ENCODE measurements at regions not wholly inside any gene's neighbourhood (a gene's known extent, or its start where the extent isn't known, plus 50 kb on each side); places are given as distances from the start of the nearest gene placed in this dataset.

DNA sequence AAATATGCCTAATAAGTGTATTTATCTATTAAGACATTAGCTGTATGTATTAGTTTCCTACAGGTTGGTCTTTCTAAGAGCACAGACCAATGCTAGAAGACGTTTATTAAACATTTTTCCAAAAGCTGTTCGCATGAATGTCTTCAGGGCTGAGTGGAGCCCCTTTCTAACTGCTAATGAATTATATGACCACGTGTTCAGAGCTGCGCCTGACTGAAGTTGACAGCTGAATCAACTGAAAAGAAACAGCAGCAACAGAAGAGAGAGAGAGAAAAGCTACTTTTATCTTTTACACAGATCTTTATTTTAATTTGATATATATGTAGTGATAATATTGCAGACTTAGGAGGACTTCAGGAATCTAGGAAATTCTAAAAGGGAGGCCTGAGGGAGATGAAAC, 75.2 kb upstream of the ARID1B start:
- no peak for DNase-seq
- H3K4me1 ChIP-seq, result no peaks in the 10 kb centered on the region
- no peaks in the 10 kb centered on the region for H3K9me3 ChIP-seq
- H3K4me3 ChIP-seq (ENCODE audit: low read depth, low read length), result no peak overlapping the region
- TF ChIP-seq, protein P1, sequence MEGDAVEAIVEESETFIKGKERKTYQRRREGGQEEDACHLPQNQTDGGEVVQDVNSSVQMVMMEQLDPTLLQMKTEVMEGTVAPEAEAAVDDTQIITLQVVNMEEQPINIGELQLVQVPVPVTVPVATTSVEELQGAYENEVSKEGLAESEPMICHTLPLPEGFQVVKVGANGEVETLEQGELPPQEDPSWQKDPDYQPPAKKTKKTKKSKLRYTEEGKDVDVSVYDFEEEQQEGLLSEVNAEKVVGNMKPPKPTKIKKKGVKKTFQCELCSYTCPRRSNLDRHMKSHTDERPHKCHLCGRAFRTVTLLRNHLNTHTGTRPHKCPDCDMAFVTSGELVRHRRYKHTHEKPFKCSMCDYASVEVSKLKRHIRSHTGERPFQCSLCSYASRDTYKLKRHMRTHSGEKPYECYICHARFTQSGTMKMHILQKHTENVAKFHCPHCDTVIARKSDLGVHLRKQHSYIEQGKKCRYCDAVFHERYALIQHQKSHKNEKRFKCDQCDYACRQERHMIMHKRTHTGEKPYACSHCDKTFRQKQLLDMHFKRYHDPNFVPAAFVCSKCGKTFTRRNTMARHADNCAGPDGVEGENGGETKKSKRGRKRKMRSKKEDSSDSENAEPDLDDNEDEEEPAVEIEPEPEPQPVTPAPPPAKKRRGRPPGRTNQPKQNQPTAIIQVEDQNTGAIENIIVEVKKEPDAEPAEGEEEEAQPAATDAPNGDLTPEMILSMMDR (IDR thresholded peaks at IDR 0.05; ENCODE audit: low read depth, low read length), result no peak
- H3K36me3 ChIP-seq, result no peaks in the 10 kb centered on the region
- H3K27me3 ChIP-seq, result no peaks in the 10 kb centered on the region

DNA sequence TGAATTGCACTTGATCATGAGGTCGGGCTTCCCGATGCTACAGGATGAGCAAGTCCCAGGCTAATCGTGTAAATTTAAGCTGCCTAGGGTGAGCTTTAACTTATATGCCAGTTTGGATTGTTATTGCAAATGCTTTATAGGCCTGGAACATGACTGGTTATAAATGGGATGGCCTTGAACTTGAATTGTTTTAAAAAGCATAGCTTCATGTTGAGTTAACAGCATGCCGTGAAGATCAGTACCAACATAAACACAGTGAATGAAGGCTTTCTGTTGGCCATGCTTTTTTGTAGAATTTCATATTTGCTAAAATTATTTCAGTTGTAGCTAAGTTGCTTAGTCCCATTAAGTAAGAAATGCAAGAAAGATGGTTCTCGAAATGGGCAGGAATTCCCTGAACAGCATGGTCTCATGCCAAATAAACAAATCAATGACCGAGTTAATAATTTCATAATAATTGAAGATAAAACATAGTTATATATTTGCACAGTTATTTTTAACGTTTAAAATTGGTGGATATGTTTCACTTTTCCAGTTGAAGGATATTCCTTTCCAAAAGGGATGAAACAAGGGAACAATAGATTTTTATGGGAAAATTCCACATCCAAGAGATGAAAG, 76.6 kb upstream of the ARID1B start:
- no peak for DNase-seq
- Histone ChIP-seq H3K4me3 (ENCODE audit: low read depth, low read length) (no peak overlapping the region), H3K36me3 (no peaks in the 10 kb centered on the region), H3K27me3 (no peaks in the 10 kb centered on the region), H3K9me3 (no peaks in the 10 kb centered on the region), H3K4me1 (no peaks in the 10 kb centered on the region)
- TF ChIP-seq, protein P1 (IDR thresholded peaks at IDR 0.05; ENCODE audit: low read depth, low read length), result no peak

DNA sequence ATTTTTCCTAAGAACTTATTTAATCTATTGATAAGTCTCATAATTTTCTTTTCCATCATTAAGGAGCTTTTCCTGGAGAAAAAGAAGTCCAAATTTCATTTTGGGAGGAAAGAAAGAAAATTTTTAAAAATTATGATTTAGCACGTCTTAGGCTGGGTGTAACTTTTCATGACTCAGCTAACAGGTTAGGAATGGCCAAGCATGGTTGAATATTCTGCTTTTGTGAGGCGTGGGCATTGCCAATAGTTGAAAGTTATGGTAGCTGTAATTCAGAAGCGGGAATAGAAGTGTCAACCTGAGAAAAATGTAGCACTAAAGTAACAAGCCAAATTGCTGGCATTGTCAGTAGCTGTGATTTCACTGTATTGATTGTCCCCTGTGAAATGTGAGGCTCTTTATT, 77.2 kb upstream of the ARID1B start:
- no peak overlapping the region for H3K4me3 ChIP-seq (ENCODE audit: low read depth, low read length)
- TF ChIP-seq, protein P1 (IDR thresholded peaks at IDR 0.05; ENCODE audit: low read depth, low read length), result no peak
- H3K9me3 ChIP-seq, result no peaks in the 10 kb centered on the region
- no peak for DNase-seq
- H3K27me3 ChIP-seq, result no peaks in the 10 kb centered on the region
- H3K4me1 ChIP-seq, result no peaks in the 10 kb centered on the region
- H3K36me3 ChIP-seq, result no peaks in the 10 kb centered on the region

DNA sequence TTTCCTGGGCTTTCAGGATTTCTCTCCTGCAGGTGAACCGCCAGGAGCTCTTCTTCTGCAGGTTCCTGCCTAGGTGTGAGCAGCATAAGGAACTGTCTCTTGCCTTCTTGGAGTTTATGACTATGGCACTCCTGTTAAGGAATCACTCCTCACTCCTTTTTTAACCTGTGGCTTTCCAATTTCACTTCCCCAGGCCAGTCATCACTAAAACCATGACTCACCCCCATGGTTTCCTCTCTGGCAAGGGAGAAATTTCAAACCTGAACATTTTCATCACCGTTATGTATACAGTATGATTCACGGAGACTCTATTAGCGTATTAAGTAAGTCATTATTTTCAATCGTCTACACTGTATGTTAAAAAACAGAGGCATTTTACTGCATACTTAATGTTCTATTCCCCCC, 78.2 kb upstream of the ARID1B start:
- no peaks in the 10 kb centered on the region for H3K36me3 ChIP-seq
- no peaks in the 10 kb centered on the region for H3K4me1 ChIP-seq
- no peaks in the 10 kb centered on the region for H3K9me3 ChIP-seq
- TF ChIP-seq, protein P1 (IDR thresholded peaks at IDR 0.05; ENCODE audit: low read depth, low read length), result no peak
- no peak for DNase-seq
- H3K27me3 ChIP-seq, result no peaks in the 10 kb centered on the region
- H3K4me3 ChIP-seq (ENCODE audit: low read depth, low read length), result no peak overlapping the region

DNA sequence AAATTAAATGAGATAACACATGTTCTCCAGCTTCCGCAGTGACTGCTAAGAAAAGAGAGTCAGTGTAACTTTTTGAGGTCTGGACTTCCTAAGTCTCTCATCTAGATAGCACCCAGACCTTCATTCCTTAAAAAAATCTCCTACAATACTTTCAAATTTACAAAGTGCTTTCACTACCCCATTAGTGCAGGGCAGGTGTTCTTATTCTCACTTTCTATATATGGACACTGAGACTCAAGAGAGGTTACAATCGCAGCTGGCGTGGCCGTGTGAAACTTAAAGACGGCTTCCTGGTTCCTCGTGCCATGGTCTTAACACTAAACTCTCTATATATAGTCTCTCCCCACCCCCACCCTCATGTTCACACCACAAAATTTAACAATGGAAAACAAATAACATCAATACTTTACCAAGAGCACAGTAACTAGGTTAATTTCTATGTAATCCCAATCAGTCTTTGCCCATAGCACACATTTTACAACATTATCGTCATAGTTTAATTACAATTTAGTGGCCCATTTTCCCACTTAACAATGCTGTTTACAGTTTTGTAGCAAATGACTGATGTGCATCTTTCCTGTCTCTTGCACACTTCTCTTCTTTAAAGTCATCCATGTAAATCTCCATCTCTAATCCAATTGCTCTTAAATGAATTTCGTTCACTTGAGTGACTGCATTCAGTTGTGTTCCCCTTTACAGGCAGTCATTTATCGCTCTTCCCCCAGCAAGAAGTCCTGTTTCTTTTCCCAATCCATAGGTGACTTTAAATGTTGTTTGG, 78.8 kb upstream of the ARID1B start:
- DNase-seq, result no peak
- no peaks in the 10 kb centered on the region for H3K27me3 ChIP-seq
- TF ChIP-seq, protein P1 (IDR thresholded peaks at IDR 0.05; ENCODE audit: low read depth, low read length), result no peak
- no peaks in the 10 kb centered on the region for H3K4me1 ChIP-seq
- no peak overlapping the region for H3K4me3 ChIP-seq (ENCODE audit: low read depth, low read length)
- H3K36me3 ChIP-seq, result no peaks in the 10 kb centered on the region
- H3K9me3 ChIP-seq, result no peaks in the 10 kb centered on the region

DNA sequence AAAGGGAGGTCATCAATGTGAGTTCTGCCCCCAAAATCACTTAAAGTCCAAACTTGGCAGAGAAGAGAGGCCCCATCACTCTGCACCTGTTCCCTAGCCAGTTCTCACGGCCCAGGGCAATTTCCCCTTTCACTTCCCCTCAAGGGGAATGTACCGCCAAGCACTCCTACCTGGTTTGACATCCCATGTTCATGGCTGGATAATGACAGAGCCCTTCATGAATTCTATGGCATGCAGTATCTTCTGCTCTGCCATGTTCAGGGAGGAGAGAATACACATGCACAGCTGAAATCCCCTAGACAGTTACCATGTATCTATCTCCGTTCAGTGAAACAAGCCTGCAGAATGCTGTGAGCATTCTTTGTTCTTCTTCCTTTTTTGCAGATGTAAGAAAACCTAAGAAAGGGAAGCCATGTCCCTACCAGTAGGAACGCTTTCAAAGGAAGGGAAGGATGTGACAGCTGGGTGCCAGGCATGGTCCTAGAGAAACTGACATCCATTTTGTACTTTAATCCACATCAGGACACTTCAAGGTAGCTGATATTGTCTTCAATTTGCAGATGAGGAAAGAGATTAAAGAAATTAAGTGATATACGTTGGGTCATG, 79.8 kb upstream of the ARID1B start:
- TF ChIP-seq, protein P1 (IDR thresholded peaks at IDR 0.05; ENCODE audit: low read depth, low read length), result no peak
- H3K27me3 ChIP-seq, result no peaks in the 10 kb centered on the region
- no peak for DNase-seq
- H3K4me3 ChIP-seq (ENCODE audit: low read depth, low read length), result no peak overlapping the region
- no peaks in the 10 kb centered on the region for H3K9me3 ChIP-seq
- no peaks in the 10 kb centered on the region for H3K4me1 ChIP-seq
- no peaks in the 10 kb centered on the region for H3K36me3 ChIP-seq

All from BE2C (cell line).